ENCODE measurements at regions not wholly inside any gene's neighbourhood (a gene's known extent, or its start where the extent isn't known, plus 50 kb on each side); places are given as distances from the start of the nearest gene placed in this dataset.
"Not testable (repeated sequence)": the region's sequence is repeated elsewhere in the genome, so short reads cannot be mapped to it uniquely, and the experiment has no call there.

DNA sequence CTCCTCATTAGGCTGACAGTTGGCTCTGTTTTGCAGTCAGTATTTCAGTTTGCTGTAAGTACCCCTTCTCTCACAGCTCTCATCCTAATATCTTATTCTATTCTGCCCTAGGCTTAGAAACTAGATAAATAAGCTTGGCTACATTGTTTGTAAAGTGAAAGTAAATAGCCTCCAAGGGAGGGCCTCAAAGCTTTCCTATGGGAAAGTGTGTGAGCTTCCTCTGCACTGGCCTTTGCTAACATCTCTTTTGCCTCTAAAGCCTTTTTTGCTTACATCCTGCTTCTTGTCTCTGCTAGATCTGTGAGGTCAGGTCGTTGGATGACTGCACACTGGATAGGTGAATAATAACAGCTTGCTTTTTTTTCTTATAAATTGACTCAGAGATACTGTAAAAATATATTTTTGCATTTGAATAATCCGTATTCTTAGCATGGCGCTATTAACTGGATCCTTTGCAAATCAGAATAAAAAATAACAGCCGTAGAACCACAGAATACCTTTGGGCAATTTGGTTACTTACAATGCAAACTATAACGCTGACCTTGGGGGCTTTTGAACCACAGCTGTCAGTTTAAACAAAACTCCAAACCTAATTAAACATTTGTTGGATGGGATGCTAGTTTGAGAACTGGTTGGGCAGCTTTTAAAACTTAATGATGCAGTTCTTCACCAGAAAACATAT is 55.1 kb downstream of the TTC6 start:
- DNase-seq = no peak

DNA sequence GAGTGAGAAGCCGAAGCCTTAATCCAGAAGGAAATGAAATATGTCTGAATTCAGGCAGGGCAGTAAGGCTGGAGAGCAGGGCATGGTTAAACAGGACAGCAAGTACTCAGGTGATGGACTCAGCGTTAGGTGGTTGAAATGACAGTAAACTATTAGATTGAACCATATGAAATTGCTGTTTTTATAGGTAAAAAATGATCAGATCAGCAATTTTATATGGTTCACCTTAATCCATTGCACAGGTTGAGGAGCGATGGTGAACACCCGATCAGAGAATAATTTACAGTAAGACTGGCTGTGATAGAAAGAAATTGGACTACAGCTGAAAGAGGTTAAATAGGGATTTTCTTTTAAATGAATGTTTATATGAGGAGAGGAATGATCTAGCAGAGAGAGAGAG is 56.6 kb downstream of the TTC6 start:
- no peak for DNase-seq

DNA sequence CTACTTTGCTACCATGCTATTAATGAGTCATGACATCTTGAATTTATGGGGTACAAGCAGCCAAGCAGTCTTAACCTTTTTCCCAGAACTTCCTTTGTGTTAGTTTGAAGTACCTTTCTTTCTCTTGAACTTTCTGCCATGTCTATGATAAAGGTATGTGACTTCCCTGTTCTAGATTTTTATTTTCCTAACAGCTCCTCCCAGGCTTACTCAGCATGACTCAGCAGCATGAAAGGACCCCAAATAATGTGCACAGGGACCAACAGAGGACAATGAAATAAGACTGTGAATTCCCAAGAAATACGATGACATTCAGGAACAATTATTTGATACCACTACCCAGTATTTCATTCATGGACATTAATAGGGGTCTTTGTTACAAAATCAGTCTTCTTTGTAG is 60.0 kb downstream of the TTC6 start:
- DNase-seq = no peak

DNA sequence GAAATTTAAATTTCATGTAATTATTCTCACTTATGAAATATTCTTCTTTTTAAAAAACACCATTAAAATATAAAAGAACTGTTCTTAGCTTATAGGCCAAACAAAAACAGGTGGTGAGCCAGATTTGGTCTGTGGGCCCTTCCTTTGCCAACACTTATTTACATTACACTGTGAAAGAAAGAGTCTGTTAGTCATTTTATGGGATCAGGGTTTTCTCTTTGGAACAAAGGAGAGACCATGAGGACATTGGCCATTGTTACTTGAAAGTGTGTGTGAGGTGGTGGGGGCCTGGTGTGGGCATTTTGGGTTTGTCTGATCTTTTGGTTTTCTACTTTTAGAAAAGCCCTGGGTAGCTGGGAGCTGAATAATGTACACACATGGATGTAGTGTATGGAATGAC is 62.7 kb downstream of the TTC6 start:
- DNase-seq = peak; percentile 45

DNA sequence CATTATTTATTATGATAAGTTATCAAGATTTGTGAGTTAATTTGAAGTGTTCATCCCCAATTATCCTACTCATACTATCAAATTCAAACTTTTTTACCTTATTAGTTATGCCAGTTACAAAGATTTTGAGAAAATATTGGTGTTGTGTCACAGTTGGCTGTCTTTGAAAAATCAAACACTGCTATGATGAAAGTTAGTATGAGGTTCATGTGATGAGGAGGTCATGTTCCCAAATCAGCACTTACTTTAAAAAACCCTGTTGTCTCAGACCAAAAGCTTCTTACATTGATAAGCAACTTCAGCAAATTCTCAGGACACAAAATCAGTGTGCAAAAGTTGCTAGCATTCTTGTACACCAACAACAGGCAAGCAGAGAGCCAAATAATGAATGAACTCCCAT is 68.1 kb downstream of the TTC6 start:
- no peak for DNase-seq

DNA sequence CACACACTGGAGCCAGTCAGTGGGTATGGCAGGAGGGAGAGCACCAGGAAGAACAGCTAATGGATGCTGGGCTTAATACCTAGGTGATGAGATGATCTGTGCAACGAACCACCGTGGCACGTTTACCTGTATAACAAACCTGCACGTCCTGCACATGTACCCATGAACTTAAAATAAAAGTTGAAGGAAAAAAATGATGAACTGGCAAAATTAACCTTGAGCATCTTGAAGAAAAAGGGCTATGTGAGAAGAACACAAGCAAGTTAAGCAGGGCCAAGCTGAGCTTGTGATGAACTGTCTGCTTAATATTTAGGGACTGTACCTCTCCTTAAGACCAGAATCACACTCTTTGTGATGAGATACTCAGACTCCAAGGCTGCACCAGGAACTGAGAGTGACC is 70.0 kb downstream of the TTC6 start:
- no peak for DNase-seq

DNA sequence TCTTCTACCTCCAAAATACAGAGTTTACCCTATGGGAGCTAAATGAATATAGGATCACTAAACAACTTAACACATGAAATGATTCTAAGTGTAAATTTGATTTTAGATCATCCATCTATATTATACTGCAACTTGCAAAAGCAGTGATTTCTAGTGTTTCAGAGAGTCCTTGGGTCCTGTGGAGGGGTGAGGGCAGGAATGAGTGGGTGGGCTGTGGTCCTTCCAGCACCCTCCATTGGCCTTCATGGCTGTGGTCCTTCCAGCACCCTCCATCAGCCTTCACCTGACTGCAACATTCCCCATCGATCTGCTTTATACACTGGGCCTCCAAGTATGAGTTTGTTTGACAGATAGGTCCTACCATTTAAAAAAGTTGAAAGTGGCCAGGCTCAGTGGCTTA is 70.5 kb downstream of the TTC6 start:
- DNase-seq = no peak

DNA sequence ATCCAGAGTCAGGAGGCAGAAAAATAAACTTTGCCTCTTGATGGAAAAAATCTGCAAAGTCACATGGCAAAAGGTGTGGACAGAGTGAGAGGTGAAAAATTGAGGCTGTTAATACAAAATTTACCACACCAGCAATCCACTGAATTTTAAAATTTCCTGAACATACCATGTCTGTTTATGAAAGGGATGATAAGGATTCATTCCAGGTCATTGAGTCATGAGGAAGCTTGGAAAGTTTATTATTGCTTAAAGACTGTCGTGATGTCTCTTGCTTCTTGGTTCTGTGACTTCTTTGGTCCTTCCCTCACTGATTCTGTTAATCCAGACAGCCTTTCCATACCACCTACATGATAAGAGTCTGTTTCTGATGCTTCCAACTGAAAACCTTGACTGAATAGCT is 73.2 kb downstream of the TTC6 start:
- DNase-seq = no peak

DNA sequence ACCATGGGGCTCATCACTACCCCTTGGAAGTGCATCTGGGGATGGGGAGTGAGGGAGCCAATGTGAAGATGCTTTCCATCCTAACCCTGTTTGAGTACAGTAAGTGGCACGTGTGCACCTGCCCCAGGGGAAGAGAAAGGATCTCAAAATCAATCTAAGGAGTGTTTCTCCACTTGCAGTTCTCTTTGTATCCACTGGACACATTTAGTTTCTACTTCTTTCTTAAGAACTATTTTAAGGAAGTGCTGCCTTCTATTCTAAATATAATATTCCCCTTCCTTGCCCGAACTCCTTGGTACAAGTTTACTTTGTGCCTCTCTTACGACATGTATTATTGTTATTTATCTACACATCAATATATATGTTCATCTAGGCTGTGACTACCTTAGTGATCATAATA is 73.8 kb downstream of the TTC6 start:
- DNase-seq = no peak

DNA sequence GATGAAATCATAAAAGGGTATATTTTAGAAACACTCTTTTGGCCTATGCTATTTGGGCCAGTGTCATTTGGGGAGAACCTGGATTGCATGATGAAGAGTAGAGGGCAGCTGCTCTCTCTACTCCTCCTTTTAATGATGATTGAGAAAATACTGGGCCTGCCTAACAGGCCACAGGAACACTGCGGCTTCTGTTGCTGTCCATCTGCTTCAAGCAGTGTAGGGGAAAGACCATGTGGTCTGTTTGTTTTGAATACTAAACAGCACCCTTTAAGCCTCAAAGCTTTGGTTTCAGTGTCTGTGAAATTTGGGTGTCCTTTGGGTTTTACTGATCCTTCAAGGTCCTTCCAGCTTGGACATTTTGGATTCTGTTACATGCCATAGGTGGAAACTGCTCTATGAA is 78.0 kb downstream of the TTC6 start:
- peak; percentile 64 for DNase-seq

DNA sequence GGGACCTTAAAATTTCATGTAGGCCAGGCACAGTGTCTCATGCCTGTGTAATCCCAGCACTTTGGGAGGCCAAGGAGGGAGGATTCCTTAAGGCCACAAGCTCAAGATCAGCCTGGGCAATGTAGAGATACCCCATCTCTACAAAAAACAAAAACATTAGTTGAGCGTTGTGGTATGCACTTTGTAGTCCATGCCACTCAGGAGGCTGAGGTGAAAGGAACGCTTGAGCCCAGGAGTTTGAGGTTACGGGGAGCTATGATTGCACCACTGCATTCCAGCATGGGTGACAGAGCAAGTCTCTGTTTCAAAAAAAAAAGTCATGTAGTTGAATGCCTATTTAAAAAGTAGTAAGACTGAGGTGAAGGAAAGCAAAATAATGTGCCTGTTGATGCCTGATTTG is 83.5 kb downstream of the TTC6 start:
- no peak for DNase-seq

DNA sequence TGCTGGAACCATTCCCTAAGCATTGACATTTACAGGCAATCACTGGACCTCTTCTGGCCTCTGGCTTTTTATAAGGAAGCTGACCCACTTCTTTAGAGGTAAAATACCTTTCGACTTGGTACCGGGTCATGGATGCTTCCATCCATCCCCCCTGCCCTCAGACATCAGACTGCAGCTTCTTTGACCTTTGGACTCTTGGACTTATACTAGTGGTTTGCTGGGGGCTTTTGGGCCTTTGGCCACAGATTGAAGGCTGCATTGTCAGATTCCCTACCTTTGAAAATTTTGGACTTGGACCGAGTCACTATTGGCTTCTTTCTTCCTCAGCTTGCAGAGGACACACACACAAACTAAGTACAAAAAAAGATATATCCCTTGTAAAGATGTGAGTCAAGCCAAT is 86.1 kb downstream of the TTC6 start:
- DNase-seq = no peak

DNA sequence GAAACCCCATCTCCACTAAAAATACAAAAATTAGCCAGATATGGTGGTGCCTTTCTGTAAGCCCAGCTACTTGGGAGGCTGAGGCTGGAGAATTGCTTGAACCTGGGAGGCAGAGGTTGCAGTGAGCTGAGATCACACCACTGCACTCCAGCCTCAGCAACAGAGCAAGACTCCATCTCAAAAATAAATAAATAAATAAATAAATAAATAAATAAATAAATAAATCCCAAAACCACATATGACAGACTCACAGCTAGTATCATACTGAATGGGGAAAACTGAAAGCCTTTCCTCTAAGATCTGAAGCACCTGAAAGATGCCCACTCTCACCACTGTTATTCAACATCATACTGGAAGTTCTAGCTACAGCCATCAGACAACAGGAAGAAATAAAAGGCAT is 97.3 kb downstream of the TTC6 start:
- DNase-seq = not testable (repeated sequence)

DNA sequence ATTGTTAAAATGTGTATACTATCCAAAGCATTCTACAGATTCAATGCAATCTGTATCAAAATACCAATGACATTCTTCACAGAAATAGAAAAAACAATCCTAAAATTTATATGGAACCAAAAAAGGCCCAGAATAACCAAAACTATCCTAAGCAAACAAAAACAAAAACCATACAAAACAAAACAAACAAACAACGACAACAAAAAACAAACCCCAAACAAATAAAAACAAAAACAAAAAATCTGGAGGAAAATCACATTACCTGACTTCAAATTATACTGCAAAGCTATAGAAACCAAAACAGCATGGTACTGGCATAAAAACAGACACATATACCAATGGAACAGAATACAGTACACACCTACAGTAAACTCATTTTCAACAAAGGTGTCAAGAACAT is 98.0 kb downstream of the TTC6 start:
- not testable (repeated sequence) for DNase-seq

DNA sequence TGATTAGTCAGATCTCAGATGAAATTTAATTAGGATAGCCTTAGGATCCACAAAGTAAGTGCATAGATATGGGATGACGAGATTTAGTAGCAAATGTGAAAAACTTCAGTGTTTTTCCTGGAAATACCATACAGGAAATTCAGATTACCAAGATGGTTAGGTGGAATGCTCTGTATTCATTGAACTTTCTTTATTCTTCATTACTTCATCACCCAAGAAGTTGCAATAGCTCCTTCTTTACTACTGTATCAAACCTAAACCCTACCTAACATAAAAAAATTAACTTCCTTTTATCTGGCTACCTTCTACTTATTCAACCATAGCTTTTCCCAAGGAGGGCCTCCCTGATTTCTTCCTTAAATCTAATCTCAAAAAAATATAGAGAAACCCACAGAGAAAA is 100.4 kb downstream of the TTC6 start:
- no peak for DNase-seq

DNA sequence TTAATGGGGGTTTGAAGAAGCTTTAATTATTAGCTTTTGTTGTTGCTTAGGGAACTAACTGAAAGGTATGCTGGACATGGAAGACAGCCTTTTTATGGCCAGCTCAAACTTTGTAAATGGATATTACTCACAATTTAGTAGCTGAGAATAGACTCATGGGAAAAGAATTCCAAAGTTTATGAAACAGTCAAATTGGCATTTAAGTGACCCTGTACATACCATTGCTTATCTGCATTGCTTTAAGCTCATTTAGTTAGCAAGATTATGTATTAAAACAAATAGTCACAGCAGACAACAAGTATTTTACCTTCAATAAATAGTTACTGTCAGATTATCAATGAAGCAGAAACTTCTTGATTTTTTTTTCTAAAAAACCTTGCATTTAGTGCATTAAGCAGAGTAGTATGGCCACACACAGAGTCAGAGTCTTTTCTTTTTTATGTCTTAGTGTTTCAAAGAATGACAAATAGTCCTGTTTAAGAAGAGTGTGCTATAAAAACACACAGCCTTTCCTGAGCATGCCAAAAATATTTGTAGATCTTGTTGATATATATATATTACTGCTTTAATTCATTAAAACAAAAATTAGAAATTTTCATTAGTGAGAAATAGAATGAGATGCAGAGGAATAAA is 102.2 kb downstream of the TTC6 start:
- no peak for DNase-seq

DNA sequence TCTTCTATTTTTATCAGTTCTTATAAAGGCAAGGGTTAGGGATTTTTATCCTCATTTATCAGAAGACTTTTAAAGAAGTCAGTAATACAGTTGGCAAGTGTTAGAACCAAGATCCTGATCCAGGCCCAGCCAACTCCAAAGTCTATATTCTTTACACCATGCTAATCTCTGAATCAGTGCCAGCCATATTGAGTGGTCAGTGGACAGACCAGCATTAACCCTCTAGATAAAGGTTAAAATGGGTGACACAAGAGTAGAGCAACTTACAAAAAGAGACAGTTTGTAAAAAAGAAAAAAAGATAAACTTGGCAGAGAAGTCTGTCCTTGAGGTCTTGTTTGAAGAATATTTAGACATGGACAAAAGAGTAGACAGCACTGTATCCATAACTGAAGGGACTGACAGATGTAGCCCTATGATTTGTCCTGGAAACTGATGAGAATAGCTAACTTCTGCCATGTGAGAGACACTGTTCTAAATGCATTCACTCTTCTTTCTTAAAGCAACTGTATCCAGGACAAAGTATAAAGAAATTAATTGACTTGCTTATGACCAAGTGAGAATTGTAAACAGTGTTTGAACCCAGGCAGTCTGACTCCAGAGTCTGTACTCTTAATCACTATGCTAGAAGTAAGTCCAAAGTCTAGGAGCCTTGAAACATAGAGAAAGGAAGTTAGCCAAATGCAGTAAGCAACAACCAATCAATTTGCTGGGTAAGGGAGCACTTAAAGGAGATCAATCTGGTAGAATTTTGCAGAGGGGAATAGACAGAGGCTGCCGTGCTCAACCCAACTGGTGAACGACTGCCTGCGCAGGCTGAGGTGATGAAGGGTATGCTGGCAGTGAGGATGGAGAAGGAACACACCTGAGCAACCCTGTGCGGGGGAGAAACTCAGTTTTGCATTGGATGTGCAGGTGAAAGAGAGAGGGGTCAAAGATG is 103.7 kb downstream of the TTC6 start:
- no peak for DNase-seq

DNA sequence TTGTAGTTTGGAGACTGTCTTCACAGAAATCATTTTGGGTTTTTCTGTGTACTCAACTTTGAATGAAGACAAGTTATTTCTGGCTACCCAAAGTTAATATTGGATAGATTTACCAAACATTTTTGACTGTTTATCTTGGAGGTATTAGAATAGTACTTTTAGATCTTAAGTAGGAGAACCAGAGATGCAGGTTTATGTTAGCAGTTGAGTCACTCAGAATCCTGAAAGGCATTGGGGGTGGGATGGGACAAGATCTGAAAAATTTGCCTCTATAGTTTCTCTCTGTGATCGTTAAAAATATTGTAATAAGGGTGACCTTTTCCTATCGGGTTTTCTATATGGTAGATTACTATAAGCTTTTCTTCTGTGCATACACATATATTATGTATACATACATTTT is 112.3 kb downstream of the TTC6 start:
- no peak for DNase-seq

DNA sequence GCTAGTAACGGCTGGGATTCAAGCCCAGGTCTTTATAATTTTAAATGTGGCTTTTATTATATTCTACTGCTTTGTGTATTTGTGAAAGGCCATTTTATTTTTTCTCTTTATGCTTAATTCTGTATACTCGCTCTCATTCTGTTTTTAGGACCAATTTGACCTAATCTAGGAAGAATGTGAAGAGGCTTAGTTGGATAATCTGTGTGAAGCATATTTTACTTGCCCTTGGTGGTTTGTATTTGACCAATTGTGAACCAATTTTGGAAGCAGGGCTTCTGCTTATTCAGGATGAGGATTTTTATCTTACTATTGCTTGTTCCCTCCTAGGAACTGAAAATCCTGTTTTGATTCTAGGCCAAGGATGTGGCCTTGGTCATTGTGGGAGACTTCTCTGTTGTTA is 113.1 kb downstream of the TTC6 start:
- no peak for DNase-seq

DNA sequence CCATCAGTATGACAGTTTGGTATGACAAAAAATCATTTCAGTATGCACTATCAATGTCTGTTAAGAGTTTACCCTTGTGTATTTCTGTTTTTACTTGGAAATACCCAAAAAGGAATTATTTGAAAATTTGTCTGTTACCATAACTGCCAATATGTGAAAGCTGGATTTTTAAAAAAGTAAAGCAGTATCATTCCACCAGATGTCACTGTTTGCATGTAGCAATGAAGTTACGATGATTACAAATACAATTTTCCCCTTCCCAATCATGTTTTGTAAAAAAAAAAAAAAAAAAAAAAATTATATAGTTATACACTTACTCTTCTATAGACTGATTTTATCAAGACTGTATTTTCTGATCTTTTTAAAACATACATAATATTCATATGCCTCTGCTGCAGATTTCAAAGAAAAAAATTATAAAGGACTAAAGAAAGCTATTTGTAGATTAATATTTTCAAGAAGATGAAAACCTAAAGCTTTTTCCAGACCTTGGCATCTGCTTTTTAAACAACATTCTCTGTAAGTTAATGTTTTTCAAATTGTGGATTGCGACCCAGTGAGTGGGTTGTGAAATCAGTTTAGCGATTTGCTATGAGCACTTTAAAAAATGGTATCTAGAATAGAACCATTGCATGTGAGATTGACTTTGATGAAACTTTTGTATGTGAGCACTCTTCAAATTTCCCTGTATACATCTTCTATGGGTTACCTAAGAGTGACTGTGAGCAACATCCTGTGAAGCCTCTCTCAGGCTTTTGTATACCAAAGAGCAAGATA is 114.2 kb downstream of the TTC6 start:
- no peak for DNase-seq

DNA sequence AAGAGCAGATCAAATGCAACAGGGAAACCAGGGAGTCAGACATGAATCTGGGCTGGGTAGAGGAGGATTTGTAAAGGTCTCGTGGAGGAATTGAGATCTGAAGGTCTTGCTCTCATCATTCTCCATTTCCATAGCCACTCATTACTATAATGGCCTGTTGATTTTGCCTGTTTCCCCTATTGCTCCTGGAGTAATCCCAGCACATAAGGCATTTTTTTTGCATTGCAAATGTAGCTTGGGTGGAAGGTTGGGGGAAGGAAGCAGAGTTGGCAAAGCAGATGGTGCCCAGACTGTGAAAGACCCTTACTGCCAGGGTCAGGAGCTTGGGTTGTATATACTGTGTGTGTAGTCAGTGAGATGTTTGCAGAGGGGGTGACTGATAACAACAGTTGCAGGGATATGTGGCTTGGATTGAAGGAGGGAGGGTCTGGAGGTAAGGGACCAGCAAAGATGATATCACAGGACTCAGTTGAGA is 116.0 kb downstream of the TTC6 start:
- no peak for DNase-seq

DNA sequence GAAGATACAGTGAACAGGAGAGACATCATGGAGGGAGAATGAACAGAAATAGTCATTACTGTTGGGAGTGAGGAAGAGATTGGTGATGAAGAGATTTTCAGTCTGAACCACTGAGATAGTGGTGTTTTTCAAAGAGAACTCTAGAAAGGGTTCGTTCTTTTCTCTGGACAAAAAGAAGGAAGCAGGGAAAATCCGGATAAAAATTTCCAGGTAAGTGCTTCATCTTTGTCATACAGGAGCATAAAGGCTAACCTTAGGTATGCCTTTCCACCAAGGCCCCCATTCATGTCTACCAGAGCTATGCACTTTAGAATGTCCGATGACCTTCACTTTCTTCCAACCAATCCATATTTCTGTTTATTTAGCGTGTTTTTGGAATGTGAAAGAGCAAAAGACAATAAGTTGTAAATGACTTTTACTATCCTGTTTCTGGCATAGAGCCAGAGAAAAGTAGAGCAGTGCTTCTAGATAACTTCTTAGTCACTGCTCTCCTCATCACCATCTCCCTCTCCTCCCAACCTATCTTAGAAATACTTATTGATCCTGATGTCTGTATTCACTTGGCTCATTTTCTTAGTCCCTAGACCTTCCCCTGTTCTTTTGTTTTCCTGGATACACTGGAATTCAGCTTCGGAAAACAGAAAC is 116.5 kb downstream of the TTC6 start:
- DNase-seq = no peak

DNA sequence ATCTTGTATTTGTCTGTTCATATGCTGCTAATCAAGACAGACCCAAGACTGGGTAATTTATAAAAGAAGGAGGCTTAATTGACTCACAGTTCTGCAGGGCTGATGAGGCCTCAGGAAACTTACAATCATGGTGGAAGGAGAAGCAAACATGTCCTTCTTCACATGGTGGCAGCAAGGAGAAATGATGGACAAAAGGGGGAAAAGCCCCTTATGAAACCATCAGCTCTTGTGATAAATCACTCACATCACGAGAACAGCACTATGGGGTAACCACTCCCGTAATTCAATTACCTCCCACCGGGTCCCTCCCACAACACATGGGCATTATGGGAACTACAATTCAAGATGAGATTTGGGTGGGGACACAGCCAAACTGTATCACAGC is 117.0 kb downstream of the TTC6 start:
- not testable (repeated sequence) for DNase-seq

Data from DMS 273 treated with DMSO at 0.1 percent for 48 hours (cell line).